H1 (cell line): ENCODE measurements at regions not wholly inside any gene's neighbourhood (a gene's known extent, or its start where the extent isn't known, plus 50 kb on each side); places are given as distances from the start of the nearest gene placed in this dataset.

Source experiments
- CTCF ChIA-PET: fragments of 300-600 bp; sonication (Branson Sonifier 250); formaldehyde crosslinking; loops from one replicate; lab custom pipeline; 2021; ENCODE audit not compliant: partially characterized antibody; lab: Charles Lee
- POLR2A ChIA-PET: fragments of 300-600 bp; sonication (Branson Sonifier 250); formaldehyde crosslinking; loops from one replicate; lab custom pipeline; 2021; ENCODE audit warnings: inconsistent platforms; ENCODE audit not compliant: partially characterized antibody; lab: Charles Lee
- DNase-seq, 2 experiments: peaks; one replicate each; pipeline versions ENCODE4 v3.0.0 to v3.0.0-alpha.2; 2010 to 2022; ENCODE audit warnings: low spot score in 2 of 2, low read depth in 1 of 2, mixed read lengths in 1 of 2
- FAIRE-seq: peaks from 2 replicates; lab custom pipeline; 2011; peaks lifted over from hg19 to GRCh38; lab: Jason Lieb, UNC
- H2AFZ ChIP-seq: 2 replicates; pipeline ENCODE4 v1.8.1; 2012; ENCODE audit warnings: low read length, inconsistent platforms
- H2AK5ac ChIP-seq: 2 replicates; pipeline ENCODE4 v1.6.1; 2013; ENCODE audit warnings: low read depth, low read length
- H2BK120ac ChIP-seq: replicated peaks from 2 replicates; pipeline ENCODE3; 2013; ENCODE audit warnings: low read depth, low read length, inconsistent platforms
- H2BK12ac ChIP-seq: 2 replicates; pipeline ENCODE4 v1.6.1; 2013; ENCODE audit warnings: low read depth, low read length
- H2BK15ac ChIP-seq: 2 replicates; pipeline ENCODE4 v1.6.1; 2013; ENCODE audit warnings: low read length
- H2BK20ac ChIP-seq: 2 replicates; pipeline ENCODE4 v1.6.1; 2013; ENCODE audit warnings: low read length
- H2BK5ac ChIP-seq: 2 replicates; pipeline ENCODE4 v1.6.1; 2013; ENCODE audit warnings: low read depth, low read length
- H3K14ac ChIP-seq: 2 replicates; pipeline ENCODE4 v1.6.1; 2013; ENCODE audit warnings: inconsistent platforms; ENCODE audit not compliant: insufficient read length
- H3K18ac ChIP-seq: 2 replicates; pipeline ENCODE4 v1.6.1; 2013; ENCODE audit warnings: low read length; ENCODE audit errors: extremely low read depth
- H3K23ac ChIP-seq: 2 replicates; pipeline ENCODE4 v1.6.1; 2013; ENCODE audit warnings: inconsistent platforms; ENCODE audit not compliant: insufficient read length
- H3K23me2 ChIP-seq: 2 replicates; pipeline ENCODE4 v1.6.1; 2013; ENCODE audit warnings: low read depth, low read length
- H3K27ac ChIP-seq: 2 replicates; pipeline ENCODE4 v1.6.1; 2011; ENCODE audit warnings: low read depth, low read length, inconsistent platforms
- H3K27me3 ChIP-seq, 4 experiments: replicated peaks in 1 of 4; 1 replicate in 1 of 4; 2 replicates in 3 of 4; pipeline versions ENCODE4 v1.6.1 to v1.8.1; 2011 to 2013; ENCODE audit warnings: low read length in 3 of 4, mild to moderate bottlenecking in 3 of 4, inconsistent platforms in 2 of 4, mixed read lengths in 2 of 4, moderate library complexity in 1 of 4; ENCODE audit not compliant: control insufficient read depth in 3 of 4, insufficient read depth in 3 of 4; ENCODE audit errors: extremely low read depth in 1 of 4
- H3K36me3 ChIP-seq, 4 experiments: 2 replicates each; pipeline versions ENCODE4 v1.6.1 to v1.8.1; 2011 to 2013; ENCODE audit warnings: mild to moderate bottlenecking in 4 of 4, low read length in 3 of 4, moderate library complexity in 2 of 4, control low read depth in 1 of 4, inconsistent platforms in 1 of 4; ENCODE audit not compliant: insufficient read depth in 4 of 4, control insufficient read depth in 2 of 4
- H3K4ac ChIP-seq: replicated peaks from 2 replicates; pipeline ENCODE3; 2013; ENCODE audit warnings: low read length, low read depth, mixed read lengths, inconsistent platforms; ENCODE audit not compliant: insufficient read length
- H3K4me1 ChIP-seq, 4 experiments: replicated peaks in 1 of 4; 1 replicate in 1 of 4; 2 replicates in 3 of 4; pipeline versions ENCODE4 v1.6.1 to v1.8.1; 2011 to 2013; ENCODE audit warnings: low read length in 3 of 4, inconsistent platforms in 2 of 4, mixed read lengths in 1 of 4; ENCODE audit not compliant: insufficient read depth in 4 of 4, control insufficient read depth in 3 of 4
- H3K4me2 ChIP-seq, 2 experiments: 2 replicates each; pipeline versions ENCODE4 v1.6.1 to v1.8.1; 2011 to 2013; ENCODE audit warnings: low read depth in 2 of 2, low read length in 2 of 2, control low read depth in 1 of 2, inconsistent platforms in 1 of 2, mild to moderate bottlenecking in 1 of 2; ENCODE audit not compliant: insufficient read depth in 1 of 2
- H3K4me3 ChIP-seq, 4 experiments: fragments of 200-600, 300-600 bp in 1 of 4; sonication (generic), shearing (Covaris generic), sonication (Bioruptor Twin) in 1 of 4; 2 replicates each; pipeline versions ENCODE4 v1.5.1 to v1.8.1; 2011 to 2016; ENCODE audit warnings: low read length in 4 of 4, low read depth in 3 of 4, control low read depth in 2 of 4, inconsistent platforms in 2 of 4, mild to moderate bottlenecking in 2 of 4, mixed read lengths in 1 of 4, moderate library complexity in 1 of 4; ENCODE audit not compliant: insufficient read depth in 2 of 4; ENCODE audit errors: extremely low read depth in 1 of 4
- H3K56ac ChIP-seq: replicated peaks from 2 replicates; pipeline ENCODE3; 2013; ENCODE audit warnings: low read depth, mild to moderate bottlenecking, mixed read lengths, low read length, inconsistent platforms; ENCODE audit not compliant: insufficient read length
- H3K79me1 ChIP-seq: 2 replicates; pipeline ENCODE4 v1.6.1; 2013; ENCODE audit warnings: low read depth, low read length, control low read depth
- H3K79me2 ChIP-seq, 2 experiments: 2 replicates each; pipeline versions ENCODE4 v1.6.1 to v1.8.1; 2012 to 2013; ENCODE audit warnings: low read length in 2 of 2, mild to moderate bottlenecking in 2 of 2, inconsistent platforms in 1 of 2; ENCODE audit not compliant: insufficient read depth in 2 of 2, control insufficient read depth in 1 of 2
- H3K9ac ChIP-seq, 4 experiments: replicated peaks in 1 of 4; 1 replicate in 1 of 4; 2 replicates in 3 of 4; pipeline versions ENCODE4 v1.6.1 to v1.8.1; 2011 to 2013; ENCODE audit warnings: low read depth in 3 of 4, low read length in 3 of 4, control low read depth in 2 of 4, mild to moderate bottlenecking in 2 of 4, moderate library complexity in 2 of 4, inconsistent platforms in 1 of 4; ENCODE audit errors: extremely low read depth in 1 of 4
- H3K9me3 ChIP-seq, 2 experiments: 2 replicates each; pipeline versions ENCODE4 v1.6.1 to v1.8.1; 2012 to 2013; ENCODE audit warnings: mild to moderate bottlenecking in 2 of 2, moderate library complexity in 2 of 2, control low read depth in 1 of 2, inconsistent platforms in 1 of 2, low read depth in 1 of 2, low read length in 1 of 2, mixed read lengths in 1 of 2; ENCODE audit not compliant: insufficient read depth in 2 of 2
- H4K20me1 ChIP-seq, 2 experiments: replicated peaks in 1 of 2; 2 replicates each; pipeline versions ENCODE3 to v1.8.1; 2011 to 2013; ENCODE audit warnings: inconsistent platforms in 2 of 2, low read length in 2 of 2, mild to moderate bottlenecking in 1 of 2; ENCODE audit not compliant: insufficient read depth in 2 of 2, control insufficient read depth in 1 of 2
- H4K5ac ChIP-seq: 2 replicates; pipeline ENCODE4 v1.6.1; 2013; ENCODE audit warnings: low read length, low read depth, mixed read lengths, inconsistent platforms; ENCODE audit not compliant: insufficient read length
- H4K8ac ChIP-seq: 2 replicates; pipeline ENCODE4 v1.8.0; 2013; ENCODE audit warnings: mild to moderate bottlenecking, moderate library complexity, low read length, inconsistent platforms; ENCODE audit not compliant: insufficient read depth; ENCODE audit errors: extremely low read depth
- H4K91ac ChIP-seq: replicated peaks from 2 replicates; pipeline ENCODE3; 2013; ENCODE audit warnings: low read length, mixed read lengths, inconsistent platforms; ENCODE audit not compliant: insufficient read length
- CREB1 ChIP-seq: IDR thresholded peaks from 2 replicates; pipeline ENCODE4 v1.6.1; 2012; ENCODE audit warnings: inconsistent platforms
- HDAC2 ChIP-seq, 2 experiments: fragments of 300-600 bp in 1 of 2; sonication (generic) in 1 of 2; IDR thresholded peaks; 2 replicates each; pipeline ENCODE4 v1.6.1; 2011 to 2012; ENCODE audit warnings: low read depth in 2 of 2, low read length in 2 of 2, mild to moderate bottlenecking in 2 of 2, moderate library complexity in 2 of 2, borderline replicate concordance in 1 of 2, inconsistent platforms in 1 of 2
- JUND ChIP-seq: IDR thresholded peaks from 2 replicates; pipeline ENCODE4 v1.6.1; 2011; ENCODE audit warnings: mild to moderate bottlenecking, improper control_type of control experiment, low read length
- KDM4A ChIP-seq: IDR thresholded peaks from one replicate; pipeline ENCODE4 v1.7.1; 2012; ENCODE audit warnings: low read depth, mild to moderate bottlenecking, moderate library complexity, low read length, inconsistent platforms; ENCODE audit not compliant: severe bottlenecking
- POLR2AphosphoS5 ChIP-seq: IDR thresholded peaks from 2 replicates; pipeline ENCODE4 v1.6.1; 2011; ENCODE audit warnings: low read depth, low read length
- RAD21 ChIP-seq, 2 experiments: IDR thresholded peaks in 1 of 2; conservative IDR thresholded peaks in 1 of 2; 2 replicates each; pipeline ENCODE4 v1.6.1; 2011; ENCODE audit warnings: low read depth in 2 of 2, low read length in 2 of 2, improper control_type of control experiment in 1 of 2, inconsistent platforms in 1 of 2, mild to moderate bottlenecking in 1 of 2, moderate library complexity in 1 of 2
- SIN3A ChIP-seq, 2 experiments: IDR thresholded peaks in 1 of 2; conservative IDR thresholded peaks in 1 of 2; 2 replicates each; pipeline ENCODE4 v1.6.1; 2011 to 2012; ENCODE audit warnings: low read length in 2 of 2, improper control_type of control experiment in 1 of 2, low read depth in 1 of 2, mild to moderate bottlenecking in 1 of 2
- TCF12 ChIP-seq: IDR thresholded peaks from 2 replicates; pipeline ENCODE4 v1.6.1; 2011; ENCODE audit warnings: low read depth, mild to moderate bottlenecking, low read length
- WGBS, 2 experiments: shearing (Covaris generic) in 1 of 2; methylation state at CpG; one replicate each; pipeline versions ENCODE4 v1.1.6 to v1.1.7; 2013 to 2015; ENCODE audit warnings: low lambda C conversion rate in 2 of 2, mixed read lengths in 2 of 2, inconsistent platforms in 1 of 2, low coverage in 1 of 2, missing lambda C conversion rate in 1 of 2; ENCODE audit not compliant: insufficient replicate concordance in 2 of 2, insufficient coverage in 1 of 2, insufficient read length in 1 of 2; ENCODE audit errors: extremely low coverage in 1 of 2, missing lambda C conversion rate in 1 of 2; 5-methylcytosine and 5-hydroxymethylcytosine counted together
- TF ChIP-seq, protein P1 (sequence below): IDR thresholded peaks from 2 replicates; pipeline ENCODE4 v1.6.1; 2011; ENCODE audit warnings: low read depth, mild to moderate bottlenecking, low read length; ENCODE audit not compliant: insufficient read depth

GRCh38 chr2:129923265-129924091, 56.0 kb upstream of the RAB6C start:
- Histone ChIP-seq H3K4me1 (peaks cover 0 to 10% (median 4%) of the 10 kb centered on the region in 4 experiments; a peak in 5 of 7 replicates), H3K14ac (no peak overlapping the region)
- TF ChIP-seq RAD21 (IDR thresholded peaks at IDR 0.05 in 1 of 2, conservative IDR thresholded peaks at IDR 0.05 in 1 of 2; ENCODE audit: low read depth in 2 of 2, low read length in 2 of 2): peak; percentile 78 to 80
- no peak for TF ChIP-seq HDAC2 (IDR thresholded peaks at IDR 0.05; ENCODE audit: borderline replicate concordance in 1 of 2, low read depth in 2 of 2, low read length in 2 of 2)
- peak; percentile 60 for TF ChIP-seq KDM4A
- no peak for TF ChIP-seq JUND
- peak; percentile 41; the same call in 1 of the 2 replicates for TF ChIP-seq TCF12
- TF ChIP-seq, protein P1, sequence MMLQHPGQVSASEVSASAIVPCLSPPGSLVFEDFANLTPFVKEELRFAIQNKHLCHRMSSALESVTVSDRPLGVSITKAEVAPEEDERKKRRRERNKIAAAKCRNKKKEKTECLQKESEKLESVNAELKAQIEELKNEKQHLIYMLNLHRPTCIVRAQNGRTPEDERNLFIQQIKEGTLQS: no peak
- peak; percentile 81 for TF ChIP-seq CREB1
- no peak for TF ChIP-seq POLR2AphosphoS5
- peak in 1 of 2 experiments; percentile 46; a peak in 1 of 4 replicates for TF ChIP-seq SIN3A (conservative IDR thresholded peaks at IDR 0.05 in 1 of 2, IDR thresholded peaks at IDR 0.05 in 1 of 2; ENCODE audit: low read depth in 1 of 2, low read length in 2 of 2)

More at GRCh38 chr2:129923265-129924091, 56.0 kb upstream of the RAB6C start:
- POLR2A ChIA-PET: interaction anchor here (1.0 to 1.5 kb wide), 2 partner anchors 20 to 214 kb away, joined by 3 to 4 read pairs; no protein-coding TSS in a partner anchor
- H3K27me3 ChIP-seq: peaks cover 0 to 4% (median 3%) of the 10 kb centered on the region in 4 experiments; a peak in 3 of 7 replicates
- no peaks in the 10 kb centered on the region for H3K9me3 ChIP-seq
- DNase-seq: peak; percentile 58 to 88
- H4K91ac ChIP-seq: no peak overlapping the region
- no peaks in the 10 kb centered on the region for H3K79me1 ChIP-seq
- CTCF ChIA-PET: interaction anchor here (0.5 to 5.4 kb wide), 37 partner anchors 10 to 1602 kb away, joined by 3 to 30 read pairs (median 3); no protein-coding TSS in a partner anchor
- H3K4me3 ChIP-seq: peak overlapping the region; percentile 20 to 57 (median 52); a peak in 7 of 8 replicates
- no peaks in the 10 kb centered on the region for H3K79me2 ChIP-seq
- peak; percentile 100 for FAIRE-seq
- H3K23ac ChIP-seq: no peak overlapping the region
- H2AK5ac ChIP-seq: no peak overlapping the region
- H2BK12ac ChIP-seq: no peak overlapping the region
- H3K36me3 ChIP-seq: no peaks in the 10 kb centered on the region
- peak overlapping the region; percentile 79; the same call in 1 of the 2 replicates for H2AFZ ChIP-seq
- whole genome bisulfite sequencing, 2 experiments: 7% methylated on average over 22 of the region's 30 CpGs; no CpG with 5 or more reads in 1 of the 2 experiments
- peak overlapping the region; percentile 4; the same call in 1 of the 2 replicates for H3K18ac ChIP-seq
- H3K23me2 ChIP-seq: peaks cover 9% of the 10 kb centered on the region
- H2BK15ac ChIP-seq: no peak overlapping the region
- H2BK20ac ChIP-seq: no peak overlapping the region
- H4K8ac ChIP-seq: no peak overlapping the region
- no peak overlapping the region for H4K5ac ChIP-seq
- no peak overlapping the region for H3K27ac ChIP-seq
- H3K4me2 ChIP-seq: peak overlapping the region; percentile 67 to 92
- H2BK5ac ChIP-seq: no peak overlapping the region
- H3K56ac ChIP-seq: no peak overlapping the region
- no peak overlapping the region for H3K4ac ChIP-seq
- H3K9ac ChIP-seq: no peak overlapping the region
- H2BK120ac ChIP-seq: no peak overlapping the region
- no peaks in the 10 kb centered on the region for H4K20me1 ChIP-seq
